Stimulated activated CD4-positive, alpha-beta T cell treated with anti-CD3 and anti-CD28 coated beads, Interleukin-4, amount 100 ng/mL, for 24 hours (primary cell): ENCODE measurements at regions not wholly inside any gene's neighbourhood (a gene's known extent, or its start where the extent isn't known, plus 50 kb on each side); places are given as distances from the start of the nearest gene placed in this dataset.
"Not testable (repeated sequence)": the region's sequence is repeated elsewhere in the genome, so short reads cannot be mapped to it uniquely, and the experiment has no call there.

Experiments
- DNase-seq: peaks from one replicate; pipeline ENCODE4 v3.0.0-alpha.2; 2020

DNA sequence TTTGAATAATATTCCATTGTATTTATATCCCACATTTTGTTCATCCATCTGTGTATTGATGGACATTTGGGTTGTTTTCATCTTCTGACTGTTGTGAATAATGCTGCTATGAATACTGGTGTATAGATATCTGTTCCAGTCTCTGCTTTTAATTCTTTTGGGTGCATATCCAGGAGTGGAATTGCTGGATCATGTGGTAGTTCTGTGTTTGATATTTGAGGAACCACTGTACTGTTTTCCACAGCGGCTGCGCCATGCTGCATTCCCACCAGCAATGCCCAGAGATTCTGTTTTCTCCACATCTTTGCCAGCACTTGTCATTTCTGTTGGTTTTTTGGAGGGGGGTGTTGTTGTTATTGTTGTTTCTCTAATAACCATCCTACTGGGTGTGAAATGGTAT lies 131.6 kb upstream of the KIF26B start:
- no peak for DNase-seq

DNA sequence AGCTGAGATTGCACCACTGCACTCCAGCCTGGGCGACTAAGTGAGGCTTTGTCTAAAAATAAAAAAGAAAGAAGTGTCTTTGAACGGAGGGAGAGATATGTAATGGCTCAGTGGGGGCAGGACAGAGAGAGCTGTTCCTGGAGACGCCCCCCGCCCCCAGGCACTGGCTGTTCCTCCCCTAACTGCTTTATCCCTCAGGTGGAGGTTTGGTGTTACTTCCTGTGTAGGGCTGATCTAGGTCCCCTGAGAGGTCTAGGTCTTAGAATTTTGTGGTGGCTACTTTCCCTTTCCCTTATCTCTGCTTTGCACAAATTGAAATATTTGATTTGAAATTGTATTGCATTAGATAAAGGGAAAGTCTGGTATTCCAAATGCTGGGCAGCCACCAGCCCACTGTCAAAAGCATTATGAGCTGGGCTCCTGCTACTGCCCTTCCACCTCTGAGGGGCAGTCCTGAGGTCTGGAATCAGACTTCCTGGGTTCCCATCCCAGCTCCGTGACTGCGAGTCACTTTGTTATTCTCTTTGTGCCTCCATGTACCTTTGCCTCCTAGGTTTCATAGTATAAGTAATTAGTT lies 134.8 kb upstream of the KIF26B start:
- DNase-seq: no peak

DNA sequence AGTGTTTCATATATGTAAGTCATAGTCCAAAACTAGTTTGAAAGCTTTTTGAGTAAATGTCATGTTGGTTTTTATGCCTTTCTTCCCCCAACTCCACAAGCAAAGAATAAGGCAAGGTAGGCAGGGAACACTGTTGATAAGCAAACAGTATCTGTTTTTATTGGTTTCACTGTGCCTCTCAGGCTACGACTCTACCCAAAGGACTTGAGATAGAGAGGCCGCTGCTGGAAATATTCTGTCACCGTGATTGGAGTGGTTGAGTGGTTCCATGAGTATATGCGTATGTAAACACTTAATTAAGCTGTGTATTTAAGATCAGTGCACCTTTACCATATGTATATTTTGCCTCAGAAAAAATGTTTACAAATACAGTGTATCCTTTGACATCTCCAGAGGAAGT lies 138.1 kb upstream of the KIF26B start:
- DNase-seq: no peak

GRCh38 chr1:245015031-245015430 lies 139.8 kb upstream of the KIF26B start:
- DNase-seq: no peak

GRCh38 chr1:245014247-245015029 lies 140.3 kb upstream of the KIF26B start:
- DNase-seq: no peak

DNA sequence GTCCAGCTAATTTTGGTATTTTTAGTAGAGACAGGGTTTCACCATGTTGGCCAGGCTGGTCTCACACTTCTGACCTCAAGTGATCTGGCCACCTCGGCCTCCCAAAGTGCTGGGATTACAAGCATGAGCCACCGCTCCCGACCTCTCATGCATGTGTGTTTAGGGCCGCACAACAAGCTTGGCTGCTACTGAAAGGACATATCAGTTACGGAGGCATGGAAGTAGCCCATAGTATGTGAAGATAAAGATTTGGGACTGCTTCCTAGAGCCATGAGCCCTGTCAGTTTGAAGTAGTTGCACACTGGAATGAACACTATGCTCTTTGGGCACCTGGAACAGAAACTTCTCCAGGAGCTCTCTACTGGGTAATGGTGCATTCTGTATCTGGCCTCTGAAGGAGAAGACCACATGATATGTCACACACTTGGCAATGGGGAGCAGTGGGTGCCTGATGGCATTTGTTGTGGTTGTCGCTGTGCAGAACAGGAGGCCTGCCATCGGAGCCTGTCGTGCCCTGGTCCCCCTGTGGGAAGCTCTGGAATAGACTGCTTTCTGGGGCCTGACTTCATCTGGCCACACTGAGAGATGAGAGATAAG lies 144.7 kb upstream of the KIF26B start:
- DNase-seq: no peak

GRCh38 chr1:245008761-245009160 lies 144.4 kb upstream of the HNRNPU start:
- no peak for DNase-seq

DNA sequence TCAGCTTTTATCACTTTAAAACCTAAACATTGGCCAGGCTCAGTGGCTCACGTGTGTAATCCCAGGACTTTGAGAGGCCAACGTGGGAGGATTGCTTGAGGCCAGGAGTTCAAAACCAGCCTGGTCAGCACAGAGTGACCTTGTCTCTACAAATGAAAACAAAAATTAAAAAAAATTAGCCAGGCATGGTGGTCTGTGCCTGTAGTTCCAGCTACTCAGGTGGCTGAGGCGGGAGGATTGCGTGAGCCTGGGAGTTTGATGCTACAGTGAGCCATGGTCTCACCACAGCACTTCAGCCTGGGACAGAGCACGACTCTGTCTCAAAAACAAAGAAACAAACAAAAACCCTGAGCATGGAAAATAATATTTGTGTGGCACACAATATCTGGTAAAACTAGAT lies 143.5 kb upstream of the HNRNPU start:
- DNase-seq: no peak

DNA sequence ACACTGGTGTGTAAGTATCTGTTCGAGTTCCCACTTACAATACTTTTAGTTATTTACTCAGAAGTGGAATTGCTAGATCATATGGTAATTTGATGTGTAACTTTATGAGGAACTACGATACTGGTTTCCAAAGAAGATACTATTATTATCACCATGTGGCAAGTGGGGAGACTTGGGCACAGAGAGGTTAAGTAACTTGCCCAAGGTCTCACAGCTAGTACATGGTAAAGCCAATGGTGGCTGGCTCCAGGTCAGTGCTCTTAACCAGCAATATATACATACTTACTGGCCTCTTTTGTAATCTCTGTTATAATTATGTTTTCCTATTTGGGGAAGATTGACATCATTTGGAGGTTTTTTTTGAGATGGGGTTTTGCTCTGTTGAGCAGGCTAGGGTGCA lies 138.9 kb upstream of the HNRNPU start:
- no peak for DNase-seq

DNA sequence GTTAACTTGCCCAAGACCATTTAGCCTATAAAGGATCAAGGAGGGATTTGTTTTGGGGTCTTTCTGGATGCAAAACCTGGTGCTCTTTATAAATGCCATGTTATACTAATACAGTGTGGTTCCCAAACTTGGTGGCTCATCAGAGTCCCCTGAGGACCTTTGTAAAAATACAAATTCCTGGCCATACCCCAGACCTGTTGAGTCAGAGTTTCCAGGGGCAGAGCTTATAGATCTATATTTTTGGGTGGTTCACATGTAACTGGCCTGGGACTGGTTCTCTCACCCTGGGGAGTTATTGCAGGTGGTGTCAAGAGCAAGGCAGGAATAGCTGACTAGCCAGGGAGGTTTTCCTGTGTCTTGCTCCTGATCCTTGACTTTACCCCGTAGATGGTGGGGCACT lies 136.9 kb upstream of the HNRNPU start:
- no peak for DNase-seq

DNA sequence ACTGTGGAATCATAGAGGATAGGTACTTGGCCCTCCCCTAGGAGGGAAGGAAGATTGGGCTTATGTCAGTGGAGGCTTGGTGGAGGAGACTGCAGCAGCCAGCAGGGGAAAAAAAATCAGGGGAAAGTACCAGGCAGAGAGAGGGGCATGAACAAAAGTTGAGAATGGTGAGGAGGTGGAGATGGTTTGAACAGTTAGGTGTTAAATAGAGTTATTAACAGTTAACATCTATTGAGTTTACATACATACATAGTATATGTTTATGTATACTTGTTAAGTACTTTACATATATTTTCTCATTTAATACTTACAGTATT lies 136.5 kb upstream of the HNRNPU start:
- no peak for DNase-seq

DNA sequence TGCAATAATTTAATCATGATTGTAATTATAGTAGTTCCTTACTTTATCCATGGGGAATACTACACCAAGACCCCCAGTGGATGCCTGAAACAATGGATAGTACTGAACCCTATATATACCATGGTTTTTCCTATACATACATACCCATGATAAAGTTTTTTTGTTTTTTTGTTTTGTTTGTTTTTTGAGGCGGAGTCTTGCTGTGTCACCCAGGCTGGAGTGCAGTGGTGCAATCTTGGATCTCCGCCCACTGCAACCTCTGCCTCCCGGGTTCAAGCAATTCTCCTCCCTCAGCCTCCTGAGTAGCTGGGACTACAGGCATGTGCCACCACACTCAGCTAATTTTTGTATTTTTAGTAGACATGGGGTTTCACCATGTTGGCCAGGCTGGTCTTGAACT lies 135.3 kb upstream of the HNRNPU start:
- not testable (repeated sequence) for DNase-seq

- no peak for DNase-seq
Measured at GRCh38 chr1:244998717-244999346, 134.5 kb upstream of the HNRNPU start.

DNA sequence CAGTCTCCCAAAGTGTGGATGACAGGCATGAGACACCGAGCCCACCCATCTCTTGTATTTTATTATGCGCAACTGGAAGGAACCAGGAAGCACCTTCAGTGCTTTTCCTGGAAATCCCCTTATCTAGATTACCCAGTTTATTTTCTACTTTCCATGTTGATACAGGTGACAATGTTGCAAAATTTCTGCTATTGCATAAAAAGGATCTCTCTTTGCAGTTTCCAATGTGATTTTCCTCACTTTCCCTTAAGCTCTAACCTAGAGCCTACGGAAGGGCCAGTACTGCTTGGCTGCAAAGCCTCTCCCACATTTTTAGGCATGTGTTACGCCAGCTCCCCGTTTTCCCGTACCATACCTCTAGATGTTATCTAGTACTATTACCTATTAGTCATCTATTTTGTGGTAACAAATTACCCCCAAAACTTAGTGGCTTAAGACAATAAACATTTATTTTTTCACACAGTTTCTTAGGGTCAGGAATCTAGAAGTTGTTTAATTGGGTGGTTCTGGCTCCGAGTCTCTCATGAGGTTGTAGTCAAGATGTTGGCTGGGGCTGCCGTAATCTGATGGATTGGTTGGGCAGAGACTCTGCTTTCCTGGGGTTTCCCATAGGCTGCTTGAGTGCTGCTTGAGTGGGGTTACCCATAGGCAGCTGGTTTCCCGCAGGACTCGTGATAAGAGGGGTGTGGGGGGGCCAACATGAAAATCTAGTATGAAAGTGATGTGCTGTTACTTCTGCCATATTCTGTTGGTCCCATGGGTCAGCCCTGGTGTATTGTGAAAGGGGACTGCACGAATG lies 131.5 kb upstream of the HNRNPU start:
- no peak for DNase-seq

DNA sequence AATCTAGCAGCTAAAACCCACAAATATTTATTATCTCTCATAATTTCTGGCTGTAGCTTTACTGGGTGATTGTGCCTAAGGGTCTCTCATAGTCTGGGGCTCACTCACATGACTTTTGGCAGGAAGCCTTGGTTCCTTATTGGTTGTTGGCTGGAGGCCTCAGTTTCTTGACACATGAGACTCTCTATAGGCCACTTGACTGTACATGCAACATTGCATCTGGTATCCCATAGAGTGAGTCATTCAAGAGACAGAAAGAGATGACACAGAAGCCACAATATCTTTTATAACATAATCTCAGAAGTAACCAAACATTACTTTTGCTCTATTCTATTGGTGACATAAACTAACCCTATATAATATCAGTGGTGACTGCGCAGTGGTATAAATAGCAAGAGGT lies 128.5 kb upstream of the HNRNPU start:
- DNase-seq: no peak

- no peak for DNase-seq
Measured at GRCh38 chr1:244989813-244990212, 125.5 kb upstream of the HNRNPU start.

DNA sequence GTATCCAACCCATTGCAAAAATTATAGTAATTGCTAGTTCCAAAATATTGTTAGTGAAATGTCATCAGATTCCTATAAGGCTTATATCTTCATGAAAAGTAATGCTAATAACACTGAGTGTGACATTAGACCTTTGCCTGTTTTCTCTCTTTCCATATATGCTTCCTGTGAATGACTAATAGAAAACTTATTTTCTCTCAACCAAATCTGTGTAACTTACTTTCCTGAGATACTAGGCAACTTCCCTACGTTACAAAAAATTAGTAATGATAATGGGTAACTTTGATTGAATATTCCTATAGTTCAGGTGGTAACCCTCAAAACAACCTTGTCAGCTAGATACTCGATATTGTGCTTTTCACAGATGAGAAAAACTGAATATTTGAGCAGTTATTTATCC lies 124.2 kb upstream of the HNRNPU start:
- DNase-seq: no peak

- no peak for DNase-seq
Measured at GRCh38 chr1:244980605-244981004, 116.3 kb upstream of the HNRNPU start.

DNA sequence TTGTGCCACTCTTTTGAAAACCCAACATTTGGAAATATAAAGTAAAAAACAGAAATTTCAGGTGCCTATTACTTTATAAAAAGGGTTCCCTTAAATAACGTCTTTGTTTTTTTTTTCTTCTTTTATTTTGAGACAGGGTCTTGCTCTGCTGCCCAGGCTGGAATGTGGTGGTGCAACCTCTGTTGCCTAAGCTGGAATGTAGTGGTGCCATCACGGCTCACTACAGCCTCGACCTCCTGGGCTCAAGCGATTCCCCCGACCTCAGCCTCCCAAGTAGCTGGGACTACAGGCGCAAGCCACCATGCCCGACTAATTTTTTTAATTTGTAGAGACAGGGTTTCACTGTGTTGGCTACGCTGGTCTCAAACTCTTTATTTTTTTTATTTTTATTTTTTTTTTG lies 110.2 kb upstream of the HNRNPU start:
- DNase-seq: no peak

GRCh38 chr1:244974106-244974505 lies 109.8 kb upstream of the HNRNPU start:
- DNase-seq: no peak

- DNase-seq: peak; percentile 7
Measured at GRCh38 chr1:244971552-244972216, 107.3 kb upstream of the HNRNPU start.

DNA sequence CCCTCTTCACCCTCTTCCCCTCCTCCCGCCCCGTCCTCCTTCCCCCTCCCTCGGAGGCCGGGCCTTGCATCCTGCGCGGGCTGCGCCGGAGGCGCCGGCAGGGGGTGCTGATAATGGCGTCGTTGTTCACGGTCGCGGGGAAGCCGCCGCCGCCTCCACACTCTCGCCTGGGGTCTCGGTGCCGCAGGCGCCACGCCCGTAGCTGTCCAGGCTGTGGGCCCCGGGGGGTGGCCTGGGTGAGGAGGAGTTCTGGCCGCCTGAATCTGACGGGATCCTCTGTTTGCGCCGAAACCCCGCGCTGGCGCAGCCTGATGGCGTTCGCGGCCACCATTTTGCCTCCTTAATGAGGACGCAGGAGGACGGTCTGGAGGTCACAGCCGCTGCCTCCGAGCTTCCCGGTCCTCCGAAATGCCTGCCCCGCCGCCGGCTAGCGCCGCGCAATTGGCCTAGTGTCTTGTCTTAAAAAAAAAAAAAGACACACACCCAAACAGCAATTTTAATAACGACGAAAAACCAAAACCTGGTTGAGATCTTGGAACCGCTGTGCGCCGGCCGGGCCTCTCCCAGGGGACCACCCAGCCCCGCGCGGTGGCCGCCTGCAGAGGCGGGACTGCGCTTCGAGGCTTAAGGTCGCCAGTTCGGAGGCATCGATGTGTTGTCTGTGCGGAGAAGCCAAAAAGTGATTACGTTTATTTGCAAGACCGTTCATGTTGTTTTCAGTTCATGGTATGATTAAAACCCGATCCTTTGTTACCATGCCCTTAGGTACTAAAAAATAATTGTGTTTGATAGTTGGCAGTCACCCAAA lies 106.6 kb upstream of the HNRNPU start:
- DNase-seq: peak; percentile 94
